ENCODE measurements at regions not wholly inside any gene's neighbourhood (a gene's known extent, or its start where the extent isn't known, plus 50 kb on each side); places are given as distances from the start of the nearest gene placed in this dataset.
A peak's percentile ranks its signal among the peaks of the same experiment; 100 is the strongest.

DNA sequence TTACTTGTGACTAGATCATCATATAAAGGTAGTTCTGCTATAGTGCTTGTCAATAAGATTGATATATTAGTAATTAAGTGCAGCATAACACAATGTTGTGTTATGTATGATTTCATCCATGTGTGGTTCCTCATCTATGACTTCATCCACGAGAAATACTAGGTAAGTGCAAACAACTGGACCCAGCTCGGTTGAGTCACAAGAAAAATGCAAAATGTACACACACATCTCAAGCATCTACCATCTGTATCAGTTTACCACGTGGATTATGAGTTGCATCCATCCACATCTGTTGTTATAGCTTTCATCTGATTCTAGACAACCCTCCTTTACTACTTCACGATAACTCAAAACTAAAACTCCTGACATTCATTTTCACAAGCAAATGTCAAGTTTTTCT is 517.0 kb upstream of the CITED2 start:
- H3K4me3 ChIP-seq (ENCODE audit: low read depth, low read length): no peak overlapping the region
- TF ChIP-seq, protein P1, sequence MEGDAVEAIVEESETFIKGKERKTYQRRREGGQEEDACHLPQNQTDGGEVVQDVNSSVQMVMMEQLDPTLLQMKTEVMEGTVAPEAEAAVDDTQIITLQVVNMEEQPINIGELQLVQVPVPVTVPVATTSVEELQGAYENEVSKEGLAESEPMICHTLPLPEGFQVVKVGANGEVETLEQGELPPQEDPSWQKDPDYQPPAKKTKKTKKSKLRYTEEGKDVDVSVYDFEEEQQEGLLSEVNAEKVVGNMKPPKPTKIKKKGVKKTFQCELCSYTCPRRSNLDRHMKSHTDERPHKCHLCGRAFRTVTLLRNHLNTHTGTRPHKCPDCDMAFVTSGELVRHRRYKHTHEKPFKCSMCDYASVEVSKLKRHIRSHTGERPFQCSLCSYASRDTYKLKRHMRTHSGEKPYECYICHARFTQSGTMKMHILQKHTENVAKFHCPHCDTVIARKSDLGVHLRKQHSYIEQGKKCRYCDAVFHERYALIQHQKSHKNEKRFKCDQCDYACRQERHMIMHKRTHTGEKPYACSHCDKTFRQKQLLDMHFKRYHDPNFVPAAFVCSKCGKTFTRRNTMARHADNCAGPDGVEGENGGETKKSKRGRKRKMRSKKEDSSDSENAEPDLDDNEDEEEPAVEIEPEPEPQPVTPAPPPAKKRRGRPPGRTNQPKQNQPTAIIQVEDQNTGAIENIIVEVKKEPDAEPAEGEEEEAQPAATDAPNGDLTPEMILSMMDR (IDR thresholded peaks at IDR 0.05; ENCODE audit: insufficient read depth, low read depth, low read length, missing control alignments): no peak
- DNase-seq (ENCODE audit: low read depth): no peak

DNA sequence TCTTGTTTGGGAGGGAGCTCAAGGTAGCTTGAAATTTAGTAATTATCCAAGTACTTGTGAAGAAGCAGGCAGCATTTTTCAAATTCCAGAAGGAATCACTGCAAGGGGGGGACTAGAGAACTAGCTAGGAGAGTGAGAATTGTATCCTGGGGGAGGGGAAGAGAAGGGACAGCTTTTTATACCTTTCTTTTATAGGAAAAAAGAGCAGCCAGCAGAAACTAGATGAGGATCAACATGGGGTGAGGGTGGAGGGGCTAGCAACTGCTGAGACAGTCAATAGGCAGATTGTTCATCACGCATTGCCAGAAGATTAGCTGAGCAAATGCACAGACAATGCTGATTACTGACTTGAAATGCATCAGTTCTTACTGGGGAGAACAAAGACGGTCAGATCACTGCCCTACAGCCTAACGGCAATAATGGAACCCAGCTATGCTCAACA is 514.3 kb upstream of the CITED2 start:
- DNase-seq (ENCODE audit: low read depth): no peak
- TF ChIP-seq, protein P1 (IDR thresholded peaks at IDR 0.05; ENCODE audit: insufficient read depth, low read depth, low read length, missing control alignments): no peak
- H3K4me3 ChIP-seq (ENCODE audit: low read depth, low read length): no peak overlapping the region

DNA sequence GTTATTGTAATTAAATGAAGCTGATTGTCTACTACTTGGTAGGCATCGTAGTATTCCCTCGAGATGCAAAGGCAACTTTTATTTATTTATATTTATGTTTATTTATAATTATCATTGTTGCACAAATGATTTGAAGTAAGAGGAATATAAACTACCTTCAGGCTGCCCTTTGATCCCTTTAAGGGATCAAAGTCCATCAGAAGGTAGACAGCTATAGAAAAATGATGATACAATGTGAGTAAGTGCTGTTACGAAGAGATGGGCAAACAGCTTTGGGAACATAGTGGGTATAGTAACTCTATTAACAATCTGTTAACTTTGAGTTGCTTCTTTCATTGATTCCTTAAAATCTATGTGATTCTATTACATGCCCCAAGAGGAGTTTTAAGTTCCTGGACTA is 512.8 kb upstream of the CITED2 start:
- no peak for DNase-seq (ENCODE audit: low read depth)
- TF ChIP-seq, protein P1 (IDR thresholded peaks at IDR 0.05; ENCODE audit: insufficient read depth, low read depth, low read length, missing control alignments): no peak
- no peak overlapping the region for H3K4me3 ChIP-seq (ENCODE audit: low read depth, low read length)

DNA sequence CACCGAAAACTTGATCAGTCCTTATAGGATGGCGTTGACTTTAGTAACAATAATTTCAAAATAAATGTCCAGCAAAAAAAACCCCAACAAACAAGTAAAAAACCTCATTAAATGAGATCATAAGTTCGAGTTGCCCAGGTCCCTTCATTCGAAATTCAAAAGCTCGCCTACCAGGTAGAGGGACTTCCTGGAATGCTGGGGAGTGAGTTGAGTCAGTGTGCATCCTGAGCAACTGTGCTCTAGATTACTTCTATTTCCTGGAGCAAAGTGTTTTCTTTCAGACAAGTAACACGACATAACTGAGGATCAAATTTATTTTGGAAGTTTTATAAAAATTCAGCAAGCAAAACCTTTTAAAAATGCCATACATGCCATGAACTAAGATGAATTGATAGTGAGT is 511.9 kb upstream of the CITED2 start:
- DNase-seq (ENCODE audit: low read depth): no peak
- TF ChIP-seq, protein P1 (IDR thresholded peaks at IDR 0.05; ENCODE audit: insufficient read depth, low read depth, low read length, missing control alignments): no peak
- no peak overlapping the region for H3K4me3 ChIP-seq (ENCODE audit: low read depth, low read length)

DNA sequence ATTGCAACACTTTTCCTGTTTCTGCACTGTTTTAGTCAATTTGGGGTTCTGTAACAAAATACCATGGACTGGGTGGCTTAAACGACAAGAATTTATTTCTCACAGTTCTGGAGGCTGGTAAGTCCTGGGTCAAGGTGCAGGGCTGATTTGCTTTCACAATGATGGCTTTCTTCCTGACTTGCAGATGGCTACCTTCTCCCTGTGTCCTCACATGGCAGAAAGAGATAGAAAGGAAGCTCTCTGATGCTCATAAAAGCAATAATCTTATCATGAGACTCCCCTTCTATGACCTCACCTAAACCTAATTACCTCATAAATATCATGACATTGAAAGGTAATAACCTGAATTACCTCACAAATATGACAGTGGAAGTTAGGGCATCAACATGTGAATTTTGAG is 511.5 kb upstream of the CITED2 start:
- TF ChIP-seq, protein P1 (IDR thresholded peaks at IDR 0.05; ENCODE audit: insufficient read depth, low read depth, low read length, missing control alignments): no peak
- no peak for DNase-seq (ENCODE audit: low read depth)
- H3K4me3 ChIP-seq (ENCODE audit: low read depth, low read length): no peak overlapping the region

DNA sequence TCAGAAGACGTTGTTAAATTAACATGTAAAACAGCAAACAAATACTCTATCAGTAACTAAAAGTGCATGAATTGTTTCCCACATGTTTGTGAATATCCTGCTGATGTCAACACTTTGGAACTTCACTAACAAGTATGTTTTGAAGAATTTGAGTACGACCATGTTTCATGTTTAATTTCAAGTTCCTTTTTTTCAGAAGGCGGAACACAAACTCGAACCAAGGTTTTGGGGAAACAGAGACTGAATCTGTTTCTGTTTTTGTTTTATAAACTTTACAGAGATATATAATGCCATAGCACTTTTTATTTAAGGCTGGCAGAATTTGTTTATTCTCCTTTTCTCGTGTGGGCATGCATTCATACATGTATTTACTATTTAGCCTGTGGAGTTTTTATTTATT is 509.3 kb upstream of the CITED2 start:
- no peak overlapping the region for H3K4me3 ChIP-seq (ENCODE audit: low read depth, low read length)
- TF ChIP-seq, protein P1 (IDR thresholded peaks at IDR 0.05; ENCODE audit: insufficient read depth, low read depth, low read length, missing control alignments): no peak
- DNase-seq (ENCODE audit: low read depth): no peak

DNA sequence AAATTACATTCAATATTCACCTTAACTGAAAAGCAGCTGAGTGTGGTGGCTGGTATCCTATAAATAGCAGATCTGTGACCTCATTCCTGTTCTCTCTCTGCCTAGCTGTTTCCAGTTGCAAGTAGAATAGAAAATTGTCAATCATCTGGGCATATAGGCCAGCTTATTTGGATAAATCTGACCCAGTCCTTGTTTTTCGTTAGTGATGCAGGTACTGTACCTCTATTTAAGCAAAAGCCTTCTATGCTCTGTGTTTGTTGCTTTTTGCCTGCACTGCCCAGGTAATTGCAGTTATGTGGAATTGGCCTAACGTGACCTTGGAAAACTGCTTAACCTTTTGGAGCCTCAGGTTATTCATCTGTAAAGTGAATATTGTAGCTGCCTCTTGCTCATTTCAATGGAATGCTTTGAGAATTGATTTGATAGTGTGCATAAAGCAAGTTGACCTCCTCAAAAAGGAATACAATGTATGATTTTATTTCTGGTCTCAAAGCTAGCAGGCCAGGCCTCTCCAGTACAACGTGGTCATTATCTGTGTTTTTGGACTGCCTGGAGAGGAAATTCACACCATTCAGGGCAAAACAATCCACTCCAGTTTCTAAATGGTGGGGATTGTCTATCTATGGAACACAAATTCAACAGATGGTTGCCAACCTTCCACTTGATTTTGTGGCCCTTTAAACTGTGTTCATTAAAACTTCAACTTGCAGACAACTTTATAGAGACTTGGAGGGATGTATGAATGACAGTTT is 508.7 kb upstream of the CITED2 start:
- DNase-seq (ENCODE audit: low read depth): peak; percentile 14
- TF ChIP-seq, protein P1 (IDR thresholded peaks at IDR 0.05; ENCODE audit: insufficient read depth, low read depth, low read length, missing control alignments): no peak
- no peak overlapping the region for H3K4me3 ChIP-seq (ENCODE audit: low read depth, low read length)

All from GM12865 (cell line).